K562 (cell line): ENCODE measurements at regions not wholly inside any gene's neighbourhood (a gene's known extent, or its start where the extent isn't known, plus 50 kb on each side); places are given as distances from the start of the nearest gene placed in this dataset.

Experiments used
- ATAC-seq: fragments of 200-7000 bp; cut with Tn5 transposase; 3 replicates; pipeline ENCODE4 v1.9.1; 2020; ENCODE audit warnings: moderate library complexity
- BruUV-seq: library from RNA; stranded (reverse); fragments of 400-500 nt; replicated peaks from 2 replicates; lab custom pipeline; 2021; lab: Mats Ljungman, UMichigan
- CTCF ChIA-PET: fragments of 300-600 bp; formaldehyde crosslinking; extraction: SDS; loops from one replicate; lab custom pipeline; 2021; ENCODE audit warnings: low intra/inter-chr PET ratio; lab: Yijun Ruan, JAX
- POLR2A ChIA-PET: fragments of 300-600, 350-650 bp; sonication (Branson Sonifier 250); formaldehyde crosslinking; extraction: SDS; loops from one replicate; lab custom pipeline; 2021; ENCODE audit warnings: antibody characterized with exemption, inconsistent platforms; lab: Yijun Ruan, JAX
- DNase-seq, 4 experiments: peaks; one replicate each; pipeline versions ENCODE4 v3.0.0 to v3.0.0-alpha.2; 2011 to 2018; ENCODE audit warnings: low spot score in 3 of 4, mixed read lengths in 3 of 4; ENCODE audit errors: extremely low read depth in 1 of 4
- FAIRE-seq: peaks from 2 replicates; lab custom pipeline; 2011; peaks lifted over from hg19 to GRCh38; lab: Jason Lieb, UNC
- H2AFZ ChIP-seq: 2 replicates; pipeline ENCODE4 v1.6.0; 2011; ENCODE audit warnings: low read depth, low read length, control low read depth, inconsistent platforms
- H3K27ac ChIP-seq: fragments of 200-600 bp; 3 replicates; pipeline ENCODE4 v1.8.0; 2011; ENCODE audit warnings: low read depth, mild to moderate bottlenecking, control low read depth, inconsistent platforms, low read length, moderate library complexity, mixed read lengths; ENCODE audit errors: extremely low read depth
- H3K27me3 ChIP-seq, 2 experiments: fragments of 300-600 bp in 1 of 2; 2 replicates in 1 of 2; 3 replicates in 1 of 2; pipeline versions ENCODE4 v1.6.0 to v1.8.0; 2011; ENCODE audit warnings: inconsistent platforms in 2 of 2, low read length in 2 of 2, mild to moderate bottlenecking in 1 of 2, mixed read lengths in 1 of 2, moderate library complexity in 1 of 2; ENCODE audit not compliant: control insufficient read depth in 2 of 2, insufficient read depth in 2 of 2
- H3K36me3 ChIP-seq: fragments of 300-600 bp; 3 replicates; pipeline ENCODE4 v1.8.0; 2011; ENCODE audit warnings: mild to moderate bottlenecking, low read length, inconsistent platforms; ENCODE audit not compliant: control insufficient read depth, insufficient read depth
- H3K4me1 ChIP-seq, 2 experiments: fragments of 200-600 bp in 1 of 2; replicated peaks in 1 of 2; 2 replicates in 1 of 2; 3 replicates in 1 of 2; pipeline versions ENCODE4 v1.5.1 to v1.8.0; 2011; ENCODE audit warnings: inconsistent platforms in 2 of 2, low read length in 2 of 2, mild to moderate bottlenecking in 1 of 2, mixed read lengths in 1 of 2, moderate library complexity in 1 of 2; ENCODE audit not compliant: control insufficient read depth in 2 of 2, insufficient read depth in 2 of 2
- H3K4me2 ChIP-seq: 2 replicates; pipeline ENCODE4 v1.6.1; 2011; ENCODE audit warnings: low read length, control low read depth, inconsistent platforms, mixed read lengths; ENCODE audit not compliant: insufficient read depth
- H3K4me3 ChIP-seq: fragments of 200-600 bp; sonication (generic), shearing (Covaris generic); 2 replicates; pipeline ENCODE4 v1.5.1; 2016; ENCODE audit warnings: control low read depth, inconsistent platforms
- H3K79me2 ChIP-seq: fragments of 200-600 bp; 3 replicates; pipeline ENCODE4 v1.8.0; 2011; ENCODE audit warnings: low read length, inconsistent platforms; ENCODE audit not compliant: control insufficient read depth, insufficient read depth
- H3K9ac ChIP-seq, 2 experiments: 2 replicates each; pipeline versions ENCODE4 v1.6.0 to v1.6.1; 2011; ENCODE audit warnings: low read depth in 2 of 2, low read length in 2 of 2, control low read depth in 1 of 2, inconsistent platforms in 1 of 2, mild to moderate bottlenecking in 1 of 2, mixed read lengths in 1 of 2; ENCODE audit not compliant: insufficient read depth in 1 of 2
- H3K9me1 ChIP-seq: one replicate; pipeline ENCODE4 v1.6.0; 2011; ENCODE audit warnings: inconsistent platforms, mild to moderate bottlenecking, low read length, moderate library complexity; ENCODE audit not compliant: control insufficient read depth, insufficient read depth
- H3K9me3 ChIP-seq: replicated peaks from 2 replicates; pipeline ENCODE4 v1.5.1; 2011; ENCODE audit warnings: low read depth, low read length, inconsistent platforms; ENCODE audit not compliant: control insufficient read depth, insufficient read depth
- H4K20me1 ChIP-seq: replicated peaks from 2 replicates; pipeline ENCODE4 v1.6.1; 2011; ENCODE audit warnings: low read length, inconsistent platforms, mixed read lengths; ENCODE audit not compliant: control insufficient read depth, insufficient read depth
- CAMTA2 ChIP-seq: fragments of 250-450 bp; sonication (Bioruptor Pico); conservative IDR thresholded peaks from 2 replicates; pipeline ENCODE4 v1.5.1; 2022
- FOS ChIP-seq: IDR thresholded peaks from 3 replicates; pipeline ENCODE4 v1.6.1; 2011; ENCODE audit not compliant: insufficient read length; ENCODE audit errors: extremely low read depth
- FOXA1 ChIP-seq: fragments of 450-650 bp; IDR thresholded peaks from 2 replicates; pipeline ENCODE4 v1.6.1; 2016; ENCODE audit warnings: mild to moderate bottlenecking, borderline replicate concordance
- ILF3 ChIP-seq: fragments of 450-650 bp; IDR thresholded peaks from 2 replicates; pipeline ENCODE4 v1.6.1; 2018; ENCODE audit warnings: antibody characterized with exemption, mild to moderate bottlenecking, moderate library complexity, borderline replicate concordance
- L3MBTL2 ChIP-seq: fragments of 450-650 bp; IDR thresholded peaks from 2 replicates; pipeline ENCODE4 v1.6.1; 2016; ENCODE audit warnings: mild to moderate bottlenecking, moderate library complexity
- MTA1 ChIP-seq: fragments of 450-650 bp; IDR thresholded peaks from 2 replicates; pipeline ENCODE4 v1.6.1; 2017; ENCODE audit warnings: borderline replicate concordance
- OTX1 ChIP-seq: fragments of 450-650 bp; formaldehyde crosslinking; IDR thresholded peaks from 2 replicates; pipeline ENCODE4 v1.4.0; 2022; ENCODE audit warnings: mild to moderate bottlenecking
- RBM22 ChIP-seq: fragments of 200-400 bp; formaldehyde crosslinking; IDR thresholded peaks from 2 replicates; pipeline ENCODE4 v1.6.1; 2018; ENCODE audit warnings: low read length, low read depth; ENCODE audit not compliant: poor library complexity, severe bottlenecking
- RFX7 ChIP-seq: fragments of 250-450 bp; sonication (Bioruptor Pico); IDR thresholded peaks from 2 replicates; pipeline ENCODE4 v1.5.1; 2021; ENCODE audit warnings: mild to moderate bottlenecking
- TCF3 ChIP-seq: sonication (generic); formaldehyde crosslinking; IDR thresholded peaks from 2 replicates; pipeline ENCODE4 v1.4.0; 2020; ENCODE audit warnings: mild to moderate bottlenecking, missing genetic modification reagents
- TCF7L2 ChIP-seq: fragments of 150-350 bp; IDR thresholded peaks from 2 replicates; pipeline ENCODE4 v1.6.1; 2016; ENCODE audit warnings: low read depth, mild to moderate bottlenecking, low read length, moderate library complexity
- YY1 ChIP-seq, 3 experiments: IDR thresholded peaks; 2 replicates each; pipeline ENCODE4 v1.6.1; 2011; ENCODE audit warnings: low read length in 2 of 3, mild to moderate bottlenecking in 2 of 3, moderate library complexity in 2 of 3, borderline replicate concordance in 1 of 3, control low read depth in 1 of 3, low read depth in 1 of 3; ENCODE audit not compliant: insufficient read depth in 3 of 3, insufficient replicate concordance in 2 of 3, control insufficient read depth in 1 of 3, insufficient read length in 1 of 3; ENCODE audit errors: extremely low read depth in 1 of 3
- ZC3H4 ChIP-seq: sonication (generic); formaldehyde crosslinking; IDR thresholded peaks from 2 replicates; pipeline ENCODE4 v1.9.0; 2021; ENCODE audit warnings: missing genetic modification reagents, borderline replicate concordance
- ZNF316 ChIP-seq: fragments of 450-650 bp; IDR thresholded peaks from 2 replicates; pipeline ENCODE4 v1.6.1; 2016
- WGBS: fragments of 100-300 bp; shearing (Covaris generic); methylation state at CpG from one replicate; pipeline ENCODE4 v1.1.6; 2016; ENCODE audit warnings: low coverage, mixed read lengths; ENCODE audit not compliant: insufficient coverage; ENCODE audit errors: missing lambda C conversion rate; 5-methylcytosine and 5-hydroxymethylcytosine counted together
- in situ Hi-C: fragments of 300-500 bp; cut with MboI; formaldehyde crosslinking; loops from 4 replicates; pipeline ENCODE4 v1.15.0; 2018; ENCODE audit warnings: inconsistent platforms, mixed read lengths
- intact Hi-C: fragments of 100-400 bp; cut with micrococcal nuclease; formaldehyde crosslinking; loops from 2 replicates; pipeline ENCODE4 v1.14.2; 2022
- TF ChIP-seq, protein P1 (sequence below): fragments of 250-450 bp; sonication (Bioruptor Pico); IDR thresholded peaks from 2 replicates; pipeline ENCODE4 v1.4.0; 2020
- TF ChIP-seq, protein P2 (sequence below): sonication (generic); formaldehyde crosslinking; IDR thresholded peaks from 2 replicates; pipeline ENCODE4 v1.8.0; 2022; ENCODE audit warnings: mild to moderate bottlenecking, missing genetic modification reagents

DNA sequence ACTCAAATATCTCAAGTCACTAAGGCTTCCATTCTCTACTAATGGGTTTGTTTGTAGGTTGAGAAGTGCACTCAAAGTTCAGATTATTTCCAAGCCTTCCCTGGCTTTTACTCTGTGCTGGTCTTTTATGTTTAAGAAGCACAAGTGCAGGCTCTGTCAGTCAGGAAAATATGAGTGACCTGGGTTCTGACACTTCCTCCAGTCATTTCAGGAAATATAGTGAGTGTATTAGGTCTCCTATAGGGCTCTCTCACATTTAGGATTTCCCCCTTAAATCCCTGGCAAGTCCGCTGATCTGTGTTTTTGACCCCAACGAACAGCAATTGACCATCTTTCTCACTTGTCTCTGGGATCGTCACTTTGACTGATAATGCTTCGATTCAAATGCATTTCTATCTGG is 210.2 kb downstream of the ARPP21 start (continued):
- TF ChIP-seq, protein P1, sequence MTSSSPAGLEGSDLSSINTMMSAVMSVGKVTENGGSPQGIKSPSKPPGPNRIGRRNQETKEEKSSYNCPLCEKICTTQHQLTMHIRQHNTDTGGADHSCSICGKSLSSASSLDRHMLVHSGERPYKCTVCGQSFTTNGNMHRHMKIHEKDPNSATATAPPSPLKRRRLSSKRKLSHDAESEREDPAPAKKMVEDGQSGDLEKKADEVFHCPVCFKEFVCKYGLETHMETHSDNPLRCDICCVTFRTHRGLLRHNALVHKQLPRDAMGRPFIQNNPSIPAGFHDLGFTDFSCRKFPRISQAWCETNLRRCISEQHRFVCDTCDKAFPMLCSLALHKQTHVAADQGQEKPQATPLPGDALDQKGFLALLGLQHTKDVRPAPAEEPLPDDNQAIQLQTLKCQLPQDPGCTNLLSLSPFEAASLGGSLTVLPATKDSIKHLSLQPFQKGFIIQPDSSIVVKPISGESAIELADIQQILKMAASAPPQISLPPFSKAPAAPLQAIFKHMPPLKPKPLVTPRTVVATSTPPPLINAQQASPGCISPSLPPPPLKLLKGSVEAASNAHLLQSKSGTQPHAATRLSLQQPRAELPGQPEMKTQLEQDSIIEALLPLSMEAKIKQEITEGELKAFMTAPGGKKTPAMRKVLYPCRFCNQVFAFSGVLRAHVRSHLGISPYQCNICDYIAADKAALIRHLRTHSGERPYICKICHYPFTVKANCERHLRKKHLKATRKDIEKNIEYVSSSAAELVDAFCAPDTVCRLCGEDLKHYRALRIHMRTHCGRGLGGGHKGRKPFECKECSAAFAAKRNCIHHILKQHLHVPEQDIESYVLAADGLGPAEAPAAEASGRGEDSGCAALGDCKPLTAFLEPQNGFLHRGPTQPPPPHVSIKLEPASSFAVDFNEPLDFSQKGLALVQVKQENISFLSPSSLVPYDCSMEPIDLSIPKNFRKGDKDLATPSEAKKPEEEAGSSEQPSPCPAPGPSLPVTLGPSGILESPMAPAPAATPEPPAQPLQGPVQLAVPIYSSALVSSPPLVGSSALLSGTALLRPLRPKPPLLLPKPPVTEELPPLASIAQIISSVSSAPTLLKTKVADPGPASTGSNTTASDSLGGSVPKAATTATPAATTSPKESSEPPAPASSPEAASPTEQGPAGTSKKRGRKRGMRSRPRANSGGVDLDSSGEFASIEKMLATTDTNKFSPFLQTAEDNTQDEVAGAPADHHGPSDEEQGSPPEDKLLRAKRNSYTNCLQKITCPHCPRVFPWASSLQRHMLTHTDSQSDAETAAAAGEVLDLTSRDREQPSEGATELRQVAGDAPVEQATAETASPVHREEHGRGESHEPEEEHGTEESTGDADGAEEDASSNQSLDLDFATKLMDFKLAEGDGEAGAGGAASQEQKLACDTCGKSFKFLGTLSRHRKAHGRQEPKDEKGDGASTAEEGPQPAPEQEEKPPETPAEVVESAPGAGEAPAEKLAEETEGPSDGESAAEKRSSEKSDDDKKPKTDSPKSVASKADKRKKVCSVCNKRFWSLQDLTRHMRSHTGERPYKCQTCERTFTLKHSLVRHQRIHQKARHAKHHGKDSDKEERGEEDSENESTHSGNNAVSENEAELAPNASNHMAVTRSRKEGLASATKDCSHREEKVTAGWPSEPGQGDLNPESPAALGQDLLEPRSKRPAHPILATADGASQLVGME = no peak
- TF ChIP-seq ZC3H4 (no peak), ILF3 (no peak)

DNA sequence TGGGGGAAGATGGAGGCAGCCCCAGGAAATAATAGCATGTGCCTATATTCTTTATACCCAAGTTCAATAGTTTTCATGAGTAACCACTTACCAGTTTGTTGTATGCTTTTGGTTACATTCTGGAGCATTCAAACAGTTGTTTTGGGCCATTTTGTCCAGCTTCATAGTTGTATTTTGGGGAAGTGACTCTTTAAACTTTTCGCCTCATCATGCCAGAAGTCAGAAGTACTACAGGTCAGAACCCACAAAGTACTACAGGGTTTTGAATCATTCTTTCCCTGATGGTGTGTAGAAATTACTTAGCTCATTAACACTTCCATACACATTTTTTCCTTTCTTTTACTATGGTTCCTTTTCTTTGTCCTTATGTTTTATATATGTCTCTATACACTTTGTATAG is 210.6 kb downstream of the ARPP21 start:
- in situ Hi-C loops (no loop called here), intact Hi-C loops (no loop called here)
- no peak overlapping the region for H3K27ac ChIP-seq
- 0% methylated on average over 1 of the region's 1 CpG for WGBS
- no peaks in the 10 kb centered on the region for H3K9me1 ChIP-seq
- no peaks in the 10 kb centered on the region for H3K79me2 ChIP-seq
- no peak overlapping the region for H3K9ac ChIP-seq
- no peaks in the 10 kb centered on the region for H3K36me3 ChIP-seq
- ATAC-seq (no peak), DNase-seq (no peak), FAIRE-seq (no peak)
- no peak overlapping the region for H2AFZ ChIP-seq
- no peak overlapping the region for H3K4me2 ChIP-seq
- TF ChIP-seq TCF7L2 (no peak), CAMTA2 (CRISPR knock-in tag) (no peak), YY1 (IDR thresholded peaks at IDR 0.05; ENCODE audit: borderline replicate concordance in 1 of 3, control insufficient read depth in 1 of 3, extremely low read depth in 1 of 3, insufficient read depth in 3 of 3, insufficient read length in 1 of 3, insufficient replicate concordance in 2 of 3, low read depth in 1 of 3, low read length in 2 of 3) (no peak), FOXA1 (no peak), ZNF316 (no peak), RBM22 (no peak), OTX1 (CRISPR knock-in tag) (no peak), FOS (no peak), L3MBTL2 (no peak), TCF3 (CRISPR knock-in tag) (no peak), RFX7 (CRISPR knock-in tag) (no peak), MTA1 (no peak)
- TF ChIP-seq, protein P2, sequence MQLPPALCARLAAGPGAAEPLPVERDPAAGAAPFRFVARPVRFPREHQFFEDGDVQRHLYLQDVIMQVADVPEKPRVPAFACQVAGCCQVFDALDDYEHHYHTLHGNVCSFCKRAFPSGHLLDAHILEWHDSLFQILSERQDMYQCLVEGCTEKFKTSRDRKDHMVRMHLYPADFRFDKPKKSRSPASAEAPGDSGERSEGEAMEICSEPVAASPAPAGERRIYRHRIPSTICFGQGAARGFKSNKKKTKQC (CRISPR knock-in tag) = no peak
- no peak overlapping the region for H3K4me3 ChIP-seq
- CTCF ChIA-PET = no interaction called here
- BruUV-seq = no TSS peak
- H3K4me1 ChIP-seq = no peaks in the 10 kb centered on the region
- H4K20me1 ChIP-seq = no peaks in the 10 kb centered on the region
- H3K9me3 ChIP-seq = no peaks in the 10 kb centered on the region
- H3K27me3 ChIP-seq = no peaks in the 10 kb centered on the region
- POLR2A ChIA-PET = no interaction called here
